ENCODE measurements at regions not wholly inside any gene's neighbourhood (a gene's known extent, or its start where the extent isn't known, plus 50 kb on each side); places are given as distances from the start of the nearest gene placed in this dataset.

DNA sequence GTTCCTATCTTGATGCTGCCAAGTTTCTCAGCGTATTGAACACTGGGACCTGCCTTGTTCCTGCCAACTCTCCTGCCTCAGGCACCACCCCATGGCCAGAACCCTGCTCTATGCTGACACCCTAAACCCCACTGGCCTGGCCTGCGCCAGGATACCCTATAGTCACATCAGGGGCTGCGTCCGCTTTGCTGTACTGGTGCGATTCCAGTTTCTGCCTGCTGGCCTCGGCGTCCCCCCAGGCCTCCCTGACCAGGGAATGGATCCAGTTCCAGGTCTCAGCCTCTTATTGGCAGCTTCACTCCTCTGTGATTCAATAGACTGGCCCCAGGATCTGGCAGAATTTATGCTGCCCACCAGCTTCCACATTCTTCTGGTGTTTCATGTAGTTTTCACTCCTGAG is 55.0 kb downstream of the GPR6 start:
- no peak for DNase-seq

GRCh38 chr6:110033749-110034666 is 55.9 kb downstream of the GPR6 start:
- no peak for DNase-seq

- no peak for DNase-seq
Measured at GRCh38 chr6:110034667-110035036, 56.5 kb downstream of the GPR6 start.

DNA sequence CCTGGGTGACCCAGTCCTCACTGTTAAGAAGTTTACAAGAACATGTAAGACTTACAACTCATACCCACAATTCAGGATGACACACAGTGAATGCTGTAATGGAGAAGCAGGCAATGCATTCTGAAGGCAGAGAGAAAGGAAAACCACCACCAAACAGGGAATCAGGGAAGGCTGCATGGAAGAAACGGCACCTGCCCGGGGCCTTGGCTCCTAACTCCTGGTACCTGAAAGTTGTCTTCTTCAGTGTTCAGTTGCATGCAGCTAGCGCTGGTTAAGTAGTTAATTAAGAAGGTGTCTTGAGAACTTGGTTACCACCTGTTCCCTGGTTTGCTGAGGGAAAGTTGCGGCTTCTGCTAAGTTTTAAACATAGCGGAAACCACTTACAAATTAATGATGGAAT is 57.2 kb downstream of the GPR6 start:
- no peak for DNase-seq

DNA sequence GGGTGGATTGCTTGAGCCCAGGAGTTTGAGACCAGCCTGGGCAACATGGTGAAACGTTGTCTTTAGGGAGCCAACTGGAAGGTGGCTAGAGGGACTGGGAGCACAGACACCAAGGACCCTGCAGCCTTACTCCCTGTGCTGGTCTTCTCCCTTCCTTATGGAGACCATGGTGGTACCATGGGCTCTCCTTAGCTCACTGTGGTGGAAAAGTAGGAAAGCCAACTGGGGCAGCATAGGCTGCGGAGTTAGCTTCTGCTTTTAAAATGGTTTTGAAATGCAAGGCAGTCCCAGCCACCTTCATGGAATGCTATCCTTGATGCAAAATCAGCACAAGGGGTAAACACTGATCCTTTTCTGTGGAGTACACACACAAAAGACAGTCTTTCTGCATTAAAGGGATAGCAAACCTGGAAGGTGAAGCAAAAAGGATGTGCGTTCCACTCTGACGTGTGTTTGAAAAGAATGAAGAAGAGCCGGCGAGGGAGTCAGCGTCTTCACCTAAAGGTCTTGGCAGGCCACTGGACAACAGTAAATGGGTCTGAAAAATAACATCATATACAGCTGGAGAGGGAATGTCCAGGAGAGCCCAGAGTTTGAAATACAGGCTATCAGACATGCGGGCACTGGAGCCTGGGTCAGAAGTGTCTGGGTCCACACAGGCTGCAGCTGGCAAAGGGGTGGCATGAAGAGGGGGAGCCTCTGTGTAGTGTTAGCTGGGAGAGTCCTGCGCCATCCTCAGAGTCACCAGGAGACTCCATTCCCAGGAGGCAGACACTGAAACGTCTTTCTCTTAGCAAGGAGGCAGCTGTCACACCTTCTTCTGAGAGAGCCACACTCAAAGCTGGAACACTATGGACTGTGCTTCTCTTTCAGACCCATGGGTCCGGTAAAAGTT is 58.5 kb downstream of the GPR6 start:
- no peak for DNase-seq

DNA sequence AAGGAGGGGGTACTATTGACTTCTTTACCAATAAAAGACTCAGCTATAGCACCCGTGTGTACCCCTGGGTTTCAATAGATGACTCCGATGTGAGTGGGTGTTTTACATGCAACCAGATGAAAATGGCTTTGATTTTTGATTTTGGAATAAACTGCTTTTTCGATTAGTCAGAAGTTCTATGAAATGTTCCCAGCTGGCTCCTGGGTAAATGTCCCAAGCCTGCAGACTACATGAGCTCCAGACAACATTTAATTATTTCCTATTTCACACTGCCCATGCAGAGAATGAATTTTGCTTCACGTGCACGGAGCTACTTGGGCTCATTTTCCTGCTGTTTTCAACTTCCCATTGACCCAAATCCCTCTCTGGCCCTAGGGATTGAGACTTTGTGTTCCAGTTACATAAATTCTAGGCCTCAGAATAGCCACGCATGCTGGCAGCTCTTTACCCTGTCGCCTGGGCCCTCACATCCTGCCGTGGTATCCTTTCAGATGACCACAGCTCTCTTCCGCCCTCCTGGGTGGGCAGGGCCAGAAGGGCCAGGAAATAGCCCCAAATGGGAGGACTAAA is 59.7 kb downstream of the GPR6 start:
- DNase-seq: no peak

GRCh38 chr6:110039364-110039980 is 61.4 kb downstream of the GPR6 start:
- DNase-seq: peak; percentile 74 to 81

DNA sequence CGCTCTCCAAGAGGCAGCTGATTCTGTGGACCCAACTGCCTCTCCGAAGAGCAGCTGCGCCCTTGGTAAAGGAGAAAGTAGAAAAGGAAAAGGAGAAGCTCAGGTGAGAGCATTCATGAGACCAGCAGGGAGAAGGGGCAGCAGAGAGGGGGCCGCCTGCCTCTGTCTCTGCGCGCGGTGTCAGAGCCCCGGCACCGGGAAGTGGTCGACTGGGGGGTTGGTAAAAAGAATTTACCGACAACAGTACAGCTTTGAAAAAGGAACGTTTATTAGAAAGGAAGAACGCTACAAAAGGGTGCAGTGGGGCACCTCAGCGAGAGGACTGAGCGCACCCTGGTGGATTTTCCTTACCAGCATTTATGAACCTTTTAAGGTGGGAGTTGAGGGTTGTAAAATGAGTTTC is 61.9 kb downstream of the GPR6 start:
- peak; percentile 12 to 29 for DNase-seq

DNA sequence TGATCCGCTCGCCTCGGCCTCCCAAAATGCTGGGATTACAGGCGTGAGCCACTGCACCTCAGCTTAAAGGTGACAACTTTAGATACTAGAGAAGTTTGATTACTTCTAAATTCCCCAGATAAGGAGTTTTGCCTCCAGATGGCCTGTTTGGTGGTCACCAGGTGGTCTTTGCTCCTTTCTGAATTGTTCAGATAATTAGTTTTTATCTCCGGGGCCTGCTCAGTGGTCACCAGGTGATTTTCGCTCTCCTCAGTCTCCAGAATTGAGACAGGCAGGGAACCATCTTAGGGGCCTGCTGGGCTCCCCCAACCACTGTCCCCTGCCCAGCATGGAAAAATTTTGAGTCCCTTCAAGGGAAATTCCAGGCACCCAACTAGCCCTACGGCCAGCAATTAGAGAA is 62.6 kb downstream of the GPR6 start:
- no peak for DNase-seq

GRCh38 chr6:110041126-110041525 is 63.0 kb downstream of the GPR6 start:
- no peak for DNase-seq

DNA sequence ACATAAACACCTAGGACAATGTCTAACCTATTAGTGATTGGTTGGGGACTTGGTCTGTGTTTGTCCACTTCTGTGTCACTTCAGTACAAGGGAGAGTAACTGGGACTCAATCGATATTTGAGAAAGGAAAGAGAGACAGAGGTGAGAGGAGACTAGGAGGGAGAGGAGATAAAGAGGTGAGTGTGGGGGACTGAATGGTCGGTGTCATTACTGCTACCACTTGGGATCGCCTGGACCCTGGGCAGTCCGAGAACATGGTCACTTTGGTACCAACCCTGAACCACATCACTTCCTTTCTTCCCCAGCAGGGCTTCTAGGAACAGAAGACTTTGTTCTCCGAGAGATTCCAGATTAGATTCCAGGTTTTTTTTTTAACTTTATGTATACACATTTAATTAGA is 63.7 kb downstream of the GPR6 start:
- no peak for DNase-seq

DNA sequence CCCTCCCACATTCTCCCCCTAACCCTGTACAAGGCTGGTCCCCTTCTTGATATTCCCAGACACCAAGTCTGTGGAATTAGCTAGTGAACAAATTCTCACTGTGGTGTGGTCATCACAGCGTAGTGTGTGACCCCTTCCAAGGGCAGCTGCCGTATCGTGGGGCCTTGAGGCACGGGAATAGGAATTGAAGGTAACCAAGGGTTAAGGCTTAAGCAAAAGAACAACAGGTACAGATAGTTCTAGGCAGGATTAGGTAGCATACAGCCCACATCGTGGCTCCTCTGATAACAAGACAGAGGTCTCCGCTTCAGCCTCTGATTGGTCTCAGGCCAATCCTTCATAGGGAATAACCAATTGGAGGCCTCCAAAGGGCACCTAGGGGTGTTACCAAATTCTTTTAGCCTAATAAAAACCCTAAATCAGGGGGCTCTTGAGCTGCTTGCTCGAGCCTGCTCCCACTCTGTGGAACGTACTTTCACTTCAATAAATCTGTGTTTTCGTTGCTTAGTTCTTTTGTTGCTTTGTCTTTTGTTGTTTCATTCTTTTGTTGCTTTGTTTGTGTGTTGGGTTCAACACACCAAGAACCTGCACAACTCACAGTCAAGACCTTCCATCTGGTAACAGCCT is 64.7 kb downstream of the GPR6 start:
- DNase-seq: no peak

DNA sequence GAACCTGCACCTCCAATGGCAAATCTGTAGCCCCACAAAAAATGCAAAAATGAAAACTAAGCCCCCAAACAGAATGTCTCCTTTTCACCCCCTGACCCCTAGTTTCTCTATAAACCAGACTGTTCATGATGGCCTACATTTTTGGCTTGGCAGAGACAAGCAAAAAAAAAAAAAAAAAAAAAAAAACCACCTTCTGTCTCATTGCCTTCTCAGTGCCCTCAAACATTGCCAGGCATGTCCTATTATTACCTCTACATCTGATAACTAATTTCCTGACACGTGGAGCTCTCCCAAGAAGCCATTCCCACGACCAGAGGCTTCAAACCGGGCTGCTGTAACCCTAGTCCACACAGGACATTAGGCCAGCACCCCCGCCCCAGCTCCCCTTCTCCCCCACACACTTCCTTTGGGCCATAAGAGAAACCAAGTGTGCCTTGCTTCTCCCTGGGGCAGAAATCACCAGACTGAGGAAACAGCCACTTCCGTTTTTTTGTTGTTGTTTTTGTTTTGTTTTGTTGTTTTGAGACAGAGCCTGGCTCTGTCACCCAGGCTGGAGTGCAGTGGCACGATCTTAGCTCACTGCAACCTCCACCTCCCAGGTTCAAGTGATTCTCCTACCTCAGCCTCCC is 65.4 kb downstream of the GPR6 start:
- DNase-seq: no peak

GRCh38 chr6:110044096-110044495 is 66.0 kb downstream of the GPR6 start:
- no peak for DNase-seq

DNA sequence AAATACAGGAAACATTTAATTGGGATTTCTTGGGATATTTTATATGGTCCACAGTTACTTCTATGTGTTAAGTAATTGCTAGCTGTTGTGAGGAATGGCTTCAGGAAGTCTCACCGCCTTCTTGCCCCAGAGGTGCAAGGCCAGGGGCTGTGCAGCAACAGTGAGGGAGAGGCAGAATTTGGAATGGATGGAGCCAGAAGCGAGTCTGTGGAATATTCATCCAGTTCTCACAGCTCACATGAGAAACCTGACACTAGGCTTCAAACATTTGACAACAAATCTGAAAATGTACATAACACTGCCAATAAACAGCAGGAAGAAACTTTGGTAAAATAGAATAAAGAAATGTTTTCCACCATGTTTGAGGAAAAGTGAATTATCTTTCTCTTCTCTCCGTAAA is 66.5 kb downstream of the GPR6 start:
- no peak for DNase-seq

- DNase-seq: no peak
Measured at GRCh38 chr6:110048221-110048875, 70.2 kb downstream of the GPR6 start.

- DNase-seq: no peak
Measured at GRCh38 chr6:110049696-110050439, 71.8 kb downstream of the GPR6 start.
